Sigmoid colon (tissue), 6 donors: ENCODE measurements at regions not wholly inside any gene's neighbourhood (a gene's known extent, or its start where the extent isn't known, plus 50 kb on each side); places are given as distances from the start of the nearest gene placed in this dataset.

Source experiments
- DNase-seq: peaks from one replicate; pipeline ENCODE4 v3.0.0-alpha.2; 2019
- H3K27ac ChIP-seq, 4 donors: fragments of 200-600 bp; sonication (generic); one replicate each; pipeline ENCODE4 v1.5.1; 2016 to 2019; ENCODE audit warnings: mild to moderate bottlenecking in 1 of 4
- H3K27me3 ChIP-seq, 3 donors: fragments of 200-600 bp; sonication (generic); one replicate each; pipeline ENCODE4 v1.5.1; 2019; ENCODE audit warnings: mild to moderate bottlenecking in 1 of 3
- H3K36me3 ChIP-seq, 4 donors: fragments of 200-600 bp; sonication (generic); one replicate each; pipeline ENCODE4 v1.5.1; 2016 to 2019
- H3K4me1 ChIP-seq, 4 donors: fragments of 200-600 bp; sonication (generic); one replicate each; pipeline ENCODE4 v1.5.1; 2017 to 2019
- H3K4me3 ChIP-seq, 4 donors: fragments of 200-600 bp; sonication (generic); one replicate each; pipeline ENCODE4 v1.5.1; 2017 to 2019; ENCODE audit warnings: mild to moderate bottlenecking in 2 of 4, moderate library complexity in 1 of 4
- H3K9me3 ChIP-seq, 4 donors: fragments of 200-600 bp in 3 of 4; sonication (generic) in 3 of 4; one replicate each; pipeline versions ENCODE4 v1.5.1 to v1.6.1; 2013 to 2019
- EP300 ChIP-seq, 4 donors: sonication (generic); formaldehyde crosslinking; IDR thresholded peaks; one replicate each; pipeline ENCODE4 v1.6.1; 2017; ENCODE audit warnings: antibody characterized with exemption in 4 of 4
- POLR2A ChIP-seq, 2 donors: fragments of 450-650 bp; IDR thresholded peaks; one replicate each; pipeline ENCODE4 v1.6.1; 2016; ENCODE audit warnings: antibody characterized with exemption in 2 of 2, mild to moderate bottlenecking in 2 of 2, moderate library complexity in 2 of 2
- POLR2AphosphoS5 ChIP-seq, 4 donors: sonication (generic); formaldehyde crosslinking; IDR thresholded peaks; one replicate each; pipeline ENCODE4 v1.6.1; 2017; ENCODE audit warnings: antibody characterized with exemption in 4 of 4
- WGBS, 2 donors: extraction: QIAGEN DNeasy Blood & Tissue Kit; methylation state at CpG; one replicate each; pipeline ENCODE4 v1.1.7; 2013; 5-methylcytosine and 5-hydroxymethylcytosine counted together
- intact Hi-C: fragments of 100-400 bp; cut with DNase I; formaldehyde crosslinking; loops from one replicate; pipeline ENCODE4 v1.15.1; 2023
- TF ChIP-seq, protein P1 (sequence below), 4 experiments: fragments of 450-650 bp in 3 of 4; fragments of 200-600 bp in 1 of 4; IDR thresholded peaks; one replicate each; pipeline ENCODE4 v1.5.1; 2016 to 2019; ENCODE audit warnings: antibody characterized with exemption in 4 of 4, mild to moderate bottlenecking in 3 of 4, moderate library complexity in 2 of 4
- donor health status: healthy with polysubstance abuse.
- donor health status: healthy.

- intact Hi-C loops = no loop called here
- H3K4me1 ChIP-seq = peaks cover 0 to 6% (median 0%) of the 10 kb centered on the region in 4 donors
- no peaks in the 10 kb centered on the region for H3K9me3 ChIP-seq
- 26 to 31% methylated on average over 17 of the region's 17 CpGs for WGBS, 2 donors
- no peak overlapping the region for H3K4me3 ChIP-seq
- H3K27me3 ChIP-seq = no peaks in the 10 kb centered on the region
- H3K27ac ChIP-seq = no peak overlapping the region
- TF ChIP-seq, protein P1, sequence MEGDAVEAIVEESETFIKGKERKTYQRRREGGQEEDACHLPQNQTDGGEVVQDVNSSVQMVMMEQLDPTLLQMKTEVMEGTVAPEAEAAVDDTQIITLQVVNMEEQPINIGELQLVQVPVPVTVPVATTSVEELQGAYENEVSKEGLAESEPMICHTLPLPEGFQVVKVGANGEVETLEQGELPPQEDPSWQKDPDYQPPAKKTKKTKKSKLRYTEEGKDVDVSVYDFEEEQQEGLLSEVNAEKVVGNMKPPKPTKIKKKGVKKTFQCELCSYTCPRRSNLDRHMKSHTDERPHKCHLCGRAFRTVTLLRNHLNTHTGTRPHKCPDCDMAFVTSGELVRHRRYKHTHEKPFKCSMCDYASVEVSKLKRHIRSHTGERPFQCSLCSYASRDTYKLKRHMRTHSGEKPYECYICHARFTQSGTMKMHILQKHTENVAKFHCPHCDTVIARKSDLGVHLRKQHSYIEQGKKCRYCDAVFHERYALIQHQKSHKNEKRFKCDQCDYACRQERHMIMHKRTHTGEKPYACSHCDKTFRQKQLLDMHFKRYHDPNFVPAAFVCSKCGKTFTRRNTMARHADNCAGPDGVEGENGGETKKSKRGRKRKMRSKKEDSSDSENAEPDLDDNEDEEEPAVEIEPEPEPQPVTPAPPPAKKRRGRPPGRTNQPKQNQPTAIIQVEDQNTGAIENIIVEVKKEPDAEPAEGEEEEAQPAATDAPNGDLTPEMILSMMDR (IDR thresholded peaks at IDR 0.05) = no peak
- TF ChIP-seq EP300 (IDR thresholded peaks at IDR 0.05) = no peak
- TF ChIP-seq POLR2AphosphoS5 (IDR thresholded peaks at IDR 0.05) = no peak
- no peak for TF ChIP-seq POLR2A (IDR thresholded peaks at IDR 0.05)
- DNase-seq = no peak
- H3K36me3 ChIP-seq = no peaks in the 10 kb centered on the region
Measured at GRCh38 chr4:138851391-138852335, 163.9 kb upstream of the NOCT start.

- Histone ChIP-seq H3K4me3 (no peak overlapping the region), H3K36me3 (no peaks in the 10 kb centered on the region), H3K27me3 (no peaks in the 10 kb centered on the region), H3K9me3 (no peaks in the 10 kb centered on the region), H3K4me1 (no peaks in the 10 kb centered on the region), H3K27ac (no peak overlapping the region)
- no peak for TF ChIP-seq EP300 (IDR thresholded peaks at IDR 0.05)
- no peak for TF ChIP-seq POLR2AphosphoS5 (IDR thresholded peaks at IDR 0.05)
- TF ChIP-seq POLR2A (IDR thresholded peaks at IDR 0.05) = no peak
- TF ChIP-seq, protein P1 (IDR thresholded peaks at IDR 0.05) = no peak
- intact Hi-C loops = no loop called here
- no peak for DNase-seq
- 66 to 77% methylated on average over 9 of the region's 9 CpGs for WGBS, 2 donors
Measured at GRCh38 chr4:138845664-138846063, 169.9 kb upstream of the NOCT start.

- 79 to 81% methylated on average over 6 of the region's 6 CpGs for WGBS, 2 donors
- intact Hi-C loops = no loop called here
Measured at GRCh38 chr4:138845054-138845453, 170.5 kb upstream of the NOCT start.

GRCh38 chr4:138843616-138844015, 172.0 kb upstream of the NOCT start:
- H3K9me3 ChIP-seq = no peaks in the 10 kb centered on the region
- no peak overlapping the region for H3K4me3 ChIP-seq
- no peak for DNase-seq
- no peaks in the 10 kb centered on the region for H3K36me3 ChIP-seq
- H3K27me3 ChIP-seq = no peaks in the 10 kb centered on the region
- TF ChIP-seq POLR2A (IDR thresholded peaks at IDR 0.05) (no peak), EP300 (IDR thresholded peaks at IDR 0.05) (no peak), POLR2AphosphoS5 (IDR thresholded peaks at IDR 0.05) (no peak)
- TF ChIP-seq, protein P1 (IDR thresholded peaks at IDR 0.05) = no peak
- 21 to 69% methylated on average over 7 of the region's 7 CpGs for WGBS, 2 donors
- intact Hi-C loops = no loop called here
- H3K4me1 ChIP-seq = no peaks in the 10 kb centered on the region
- H3K27ac ChIP-seq = no peak overlapping the region

More at GRCh38 chr4:138845054-138845453, 170.5 kb upstream of the NOCT start:
- H3K9me3 ChIP-seq = no peaks in the 10 kb centered on the region
- no peak overlapping the region for H3K27ac ChIP-seq
- no peaks in the 10 kb centered on the region for H3K4me1 ChIP-seq
- DNase-seq = no peak
- H3K27me3 ChIP-seq = no peaks in the 10 kb centered on the region
- no peaks in the 10 kb centered on the region for H3K36me3 ChIP-seq
- H3K4me3 ChIP-seq = no peak overlapping the region
- TF ChIP-seq POLR2AphosphoS5 (IDR thresholded peaks at IDR 0.05) (no peak), POLR2A (IDR thresholded peaks at IDR 0.05) (no peak), EP300 (IDR thresholded peaks at IDR 0.05) (no peak)
- TF ChIP-seq, protein P1 (IDR thresholded peaks at IDR 0.05) = no peak
